ENCODE measurements at regions not wholly inside any gene's neighbourhood (a gene's known extent, or its start where the extent isn't known, plus 50 kb on each side); places are given as distances from the start of the nearest gene placed in this dataset.

- DNase-seq = no peak
Observed at GRCh38 chr1:87937831-87938395, 609.2 kb downstream of the LMO4 start.

GRCh38 chr1:87938631-87939030, 610.0 kb downstream of the LMO4 start:
- no peak for DNase-seq

GRCh38 chr1:87939444-87939843, 610.8 kb downstream of the LMO4 start:
- no peak for DNase-seq

GRCh38 chr1:87940421-87940820, 611.7 kb downstream of the LMO4 start:
- no peak for DNase-seq

- DNase-seq = no peak
Observed at GRCh38 chr1:87941337-87941946, 612.8 kb downstream of the LMO4 start.

GRCh38 chr1:87942165-87942564, 613.5 kb downstream of the LMO4 start:
- no peak for DNase-seq

- DNase-seq = no peak
Observed at GRCh38 chr1:87949711-87950110, 621.0 kb downstream of the LMO4 start.

GRCh38 chr1:87950369-87950768, 621.7 kb downstream of the LMO4 start:
- DNase-seq = no peak

GRCh38 chr1:87951409-87951808, 622.7 kb downstream of the LMO4 start:
- no peak for DNase-seq

GRCh38 chr1:87951852-87952251, 623.2 kb downstream of the LMO4 start:
- DNase-seq = no peak

GRCh38 chr1:87953121-87953520, 624.4 kb downstream of the LMO4 start:
- DNase-seq = no peak

- peak; percentile 26 to 48 for DNase-seq
Observed at GRCh38 chr1:87953732-87954344, 625.2 kb downstream of the LMO4 start.

GRCh38 chr1:87955038-87955437, 626.4 kb downstream of the LMO4 start:
- no peak for DNase-seq

- DNase-seq = no peak
Observed at GRCh38 chr1:87956072-87956471, 627.4 kb downstream of the LMO4 start.

- no peak for DNase-seq
Observed at GRCh38 chr1:87956750-87957149, 628.1 kb downstream of the LMO4 start.

- DNase-seq = no peak
Observed at GRCh38 chr1:87957331-87957730, 628.7 kb downstream of the LMO4 start.

- DNase-seq = peak in 1 of 2 donors; percentile 50
Observed at GRCh38 chr1:87958201-87958600, 629.5 kb downstream of the LMO4 start.

- no peak for DNase-seq
Observed at GRCh38 chr1:87958716-87959115, 630.0 kb downstream of the LMO4 start.

GRCh38 chr1:87959236-87959635, 630.6 kb downstream of the LMO4 start:
- DNase-seq = no peak

GRCh38 chr1:87961992-87962391, 633.3 kb downstream of the LMO4 start:
- no peak for DNase-seq

GRCh38 chr1:87963556-87963955, 634.9 kb downstream of the LMO4 start:
- no peak for DNase-seq

GRCh38 chr1:87965193-87965592, 636.5 kb downstream of the LMO4 start:
- no peak for DNase-seq

GRCh38 chr1:87968197-87968955, 639.7 kb downstream of the LMO4 start:
- no peak for DNase-seq

- DNase-seq = no peak
Observed at GRCh38 chr1:87969040-87969439, 640.4 kb downstream of the LMO4 start.
